K562 (cell line): ENCODE measurements at regions not wholly inside any gene's neighbourhood (a gene's known extent, or its start where the extent isn't known, plus 50 kb on each side); places are given as distances from the start of the nearest gene placed in this dataset.

Experiments used
- ATAC-seq: fragments of 200-7000 bp; cut with Tn5 transposase; 3 replicates; pipeline ENCODE4 v1.9.1; 2020; ENCODE audit warnings: moderate library complexity
- BruUV-seq: library from RNA; stranded (reverse); fragments of 400-500 nt; replicated peaks from 2 replicates; lab custom pipeline; 2021; lab: Mats Ljungman, UMichigan
- CTCF ChIA-PET: fragments of 300-600 bp; formaldehyde crosslinking; extraction: SDS; loops from one replicate; lab custom pipeline; 2021; ENCODE audit warnings: low intra/inter-chr PET ratio; lab: Yijun Ruan, JAX
- POLR2A ChIA-PET: fragments of 300-600, 350-650 bp; sonication (Branson Sonifier 250); formaldehyde crosslinking; extraction: SDS; loops from one replicate; lab custom pipeline; 2021; ENCODE audit warnings: antibody characterized with exemption, inconsistent platforms; lab: Yijun Ruan, JAX
- DNase-seq, 4 experiments: peaks; one replicate each; pipeline versions ENCODE4 v3.0.0 to v3.0.0-alpha.2; 2011 to 2018; ENCODE audit warnings: low spot score in 3 of 4, mixed read lengths in 3 of 4; ENCODE audit errors: extremely low read depth in 1 of 4
- FAIRE-seq: peaks from 2 replicates; lab custom pipeline; 2011; peaks lifted over from hg19 to GRCh38; lab: Jason Lieb, UNC
- H2AFZ ChIP-seq: 2 replicates; pipeline ENCODE4 v1.6.0; 2011; ENCODE audit warnings: low read depth, low read length, control low read depth, inconsistent platforms
- H3K27ac ChIP-seq: fragments of 200-600 bp; 3 replicates; pipeline ENCODE4 v1.8.0; 2011; ENCODE audit warnings: low read depth, mild to moderate bottlenecking, control low read depth, inconsistent platforms, low read length, moderate library complexity, mixed read lengths; ENCODE audit errors: extremely low read depth
- H3K27me3 ChIP-seq, 2 experiments: fragments of 300-600 bp in 1 of 2; 2 replicates in 1 of 2; 3 replicates in 1 of 2; pipeline versions ENCODE4 v1.6.0 to v1.8.0; 2011; ENCODE audit warnings: inconsistent platforms in 2 of 2, low read length in 2 of 2, mild to moderate bottlenecking in 1 of 2, mixed read lengths in 1 of 2, moderate library complexity in 1 of 2; ENCODE audit not compliant: control insufficient read depth in 2 of 2, insufficient read depth in 2 of 2
- H3K36me3 ChIP-seq: fragments of 300-600 bp; 3 replicates; pipeline ENCODE4 v1.8.0; 2011; ENCODE audit warnings: mild to moderate bottlenecking, low read length, inconsistent platforms; ENCODE audit not compliant: control insufficient read depth, insufficient read depth
- H3K4me1 ChIP-seq, 2 experiments: fragments of 200-600 bp in 1 of 2; replicated peaks in 1 of 2; 2 replicates in 1 of 2; 3 replicates in 1 of 2; pipeline versions ENCODE4 v1.5.1 to v1.8.0; 2011; ENCODE audit warnings: inconsistent platforms in 2 of 2, low read length in 2 of 2, mild to moderate bottlenecking in 1 of 2, mixed read lengths in 1 of 2, moderate library complexity in 1 of 2; ENCODE audit not compliant: control insufficient read depth in 2 of 2, insufficient read depth in 2 of 2
- H3K4me2 ChIP-seq: 2 replicates; pipeline ENCODE4 v1.6.1; 2011; ENCODE audit warnings: low read length, control low read depth, inconsistent platforms, mixed read lengths; ENCODE audit not compliant: insufficient read depth
- H3K4me3 ChIP-seq: fragments of 200-600 bp; sonication (generic), shearing (Covaris generic); 2 replicates; pipeline ENCODE4 v1.5.1; 2016; ENCODE audit warnings: control low read depth, inconsistent platforms
- H3K79me2 ChIP-seq: fragments of 200-600 bp; 3 replicates; pipeline ENCODE4 v1.8.0; 2011; ENCODE audit warnings: low read length, inconsistent platforms; ENCODE audit not compliant: control insufficient read depth, insufficient read depth
- H3K9ac ChIP-seq, 2 experiments: 2 replicates each; pipeline versions ENCODE4 v1.6.0 to v1.6.1; 2011; ENCODE audit warnings: low read depth in 2 of 2, low read length in 2 of 2, control low read depth in 1 of 2, inconsistent platforms in 1 of 2, mild to moderate bottlenecking in 1 of 2, mixed read lengths in 1 of 2; ENCODE audit not compliant: insufficient read depth in 1 of 2
- H3K9me1 ChIP-seq: one replicate; pipeline ENCODE4 v1.6.0; 2011; ENCODE audit warnings: inconsistent platforms, mild to moderate bottlenecking, low read length, moderate library complexity; ENCODE audit not compliant: control insufficient read depth, insufficient read depth
- H3K9me3 ChIP-seq: replicated peaks from 2 replicates; pipeline ENCODE4 v1.5.1; 2011; ENCODE audit warnings: low read depth, low read length, inconsistent platforms; ENCODE audit not compliant: control insufficient read depth, insufficient read depth
- H4K20me1 ChIP-seq: replicated peaks from 2 replicates; pipeline ENCODE4 v1.6.1; 2011; ENCODE audit warnings: low read length, inconsistent platforms, mixed read lengths; ENCODE audit not compliant: control insufficient read depth, insufficient read depth
- CSDE1 ChIP-seq, 2 experiments: fragments of 450-650 bp; IDR thresholded peaks; 2 replicates each; pipeline ENCODE4 v1.6.1; 2016; ENCODE audit warnings: mild to moderate bottlenecking in 1 of 2
- CTCF ChIP-seq, 3 experiments: IDR thresholded peaks in 2 of 3; conservative IDR thresholded peaks in 1 of 3; 2 replicates each; pipeline ENCODE4 v1.5.1; 2011 to 2012; ENCODE audit warnings: low read length in 3 of 3, mild to moderate bottlenecking in 3 of 3, control low read depth in 2 of 3, improper control_type of control experiment in 1 of 3, inconsistent platforms in 1 of 3, low read depth in 1 of 3, mixed read lengths in 1 of 3, moderate library complexity in 1 of 3; ENCODE audit not compliant: insufficient read depth in 2 of 3
- NCOA6 ChIP-seq: fragments of 450-650 bp; IDR thresholded peaks from 2 replicates; pipeline ENCODE4 v1.6.1; 2017; ENCODE audit warnings: mild to moderate bottlenecking
- NFIC ChIP-seq: fragments of 450-650 bp; IDR thresholded peaks from 2 replicates; pipeline ENCODE4 v1.6.1; 2017; ENCODE audit warnings: mild to moderate bottlenecking, inconsistent platforms
- NR2F6 ChIP-seq: fragments of 450-650 bp; formaldehyde crosslinking; IDR thresholded peaks from 2 replicates; pipeline ENCODE4 v1.4.0; 2020; ENCODE audit warnings: mild to moderate bottlenecking
- SMARCC2 ChIP-seq: fragments of 450-650 bp; IDR thresholded peaks from 2 replicates; pipeline ENCODE4 v1.6.1; 2017; ENCODE audit warnings: antibody characterized with exemption, moderate library complexity, mild to moderate bottlenecking, low read depth
- SRSF9 ChIP-seq: fragments of 200-400 bp; formaldehyde crosslinking; IDR thresholded peaks from 2 replicates; pipeline ENCODE4 v1.6.1; 2017; ENCODE audit warnings: low read depth, low read length, borderline replicate concordance
- TCF7 ChIP-seq: sonication (generic); IDR thresholded peaks from 2 replicates; pipeline ENCODE4 v1.6.1; 2016; ENCODE audit warnings: antibody characterized with exemption, borderline replicate concordance
- ZKSCAN3 ChIP-seq: fragments of 250-450 bp; sonication (Bioruptor Pico); IDR thresholded peaks from 2 replicates; pipeline ENCODE4 v1.4.0; 2020
- ZNF449 ChIP-seq: fragments of 250-450 bp; sonication (Bioruptor Pico); IDR thresholded peaks from 2 replicates; pipeline ENCODE4 v1.8.0; 2022; ENCODE audit warnings: moderate library complexity, mild to moderate bottlenecking, inconsistent platforms
- WGBS: fragments of 100-300 bp; shearing (Covaris generic); methylation state at CpG from one replicate; pipeline ENCODE4 v1.1.6; 2016; ENCODE audit warnings: low coverage, mixed read lengths; ENCODE audit not compliant: insufficient coverage; ENCODE audit errors: missing lambda C conversion rate; 5-methylcytosine and 5-hydroxymethylcytosine counted together
- in situ Hi-C: fragments of 300-500 bp; cut with MboI; formaldehyde crosslinking; loops from 4 replicates; pipeline ENCODE4 v1.15.0; 2018; ENCODE audit warnings: inconsistent platforms, mixed read lengths
- intact Hi-C: fragments of 100-400 bp; cut with micrococcal nuclease; formaldehyde crosslinking; loops from 2 replicates; pipeline ENCODE4 v1.14.2; 2022

- Histone ChIP-seq H2AFZ (no peak overlapping the region), H3K4me2 (no peak overlapping the region), H3K9me1 (no peaks in the 10 kb centered on the region), H3K27me3 (peaks cover 0 to 4% of the 10 kb centered on the region in 2 experiments; a peak in 1 of 5 replicates), H3K9ac (no peak overlapping the region), H3K36me3 (no peaks in the 10 kb centered on the region), H3K79me2 (no peaks in the 10 kb centered on the region), H3K27ac (no peak overlapping the region), H4K20me1 (no peaks in the 10 kb centered on the region), H3K9me3 (no peaks in the 10 kb centered on the region), H3K4me1 (no peaks in the 10 kb centered on the region), H3K4me3 (no peak overlapping the region)
- no TSS peak for BruUV-seq
- DNase-seq, result no peak
- 3% methylated on average over 5 of the region's 5 CpGs for WGBS
- TF ChIP-seq NCOA6 (no peak), SMARCC2 (no peak), NR2F6 (CRISPR knock-in tag) (no peak), ZNF449 (CRISPR knock-in tag) (no peak), ZKSCAN3 (no peak), CTCF (IDR thresholded peaks at IDR 0.05 in 2 of 3, conservative IDR thresholded peaks at IDR 0.05 in 1 of 3; ENCODE audit: insufficient read depth in 2 of 3, low read depth in 1 of 3, low read length in 3 of 3) (no peak), SRSF9 (no peak), CSDE1 (IDR thresholded peaks at IDR 0.05) (no peak), NFIC (no peak), TCF7 (no peak)
- CTCF ChIA-PET, result no interaction called here
- in situ Hi-C loops (no loop called here), intact Hi-C loops (no loop called here)
- ATAC-seq, result no peak
- POLR2A ChIA-PET, result interaction anchor here (0.5 kb wide), 1 partner anchor 147 kb away, joined by 3 read pairs; no protein-coding TSS in a partner anchor
- no peak for FAIRE-seq
These were observed 278.9 kb upstream of the ATP11B start for GRCh38 chr3:182514236-182514964.
